ENCODE measurements at regions not wholly inside any gene's neighbourhood (a gene's known extent, or its start where the extent isn't known, plus 50 kb on each side); places are given as distances from the start of the nearest gene placed in this dataset.

DNA sequence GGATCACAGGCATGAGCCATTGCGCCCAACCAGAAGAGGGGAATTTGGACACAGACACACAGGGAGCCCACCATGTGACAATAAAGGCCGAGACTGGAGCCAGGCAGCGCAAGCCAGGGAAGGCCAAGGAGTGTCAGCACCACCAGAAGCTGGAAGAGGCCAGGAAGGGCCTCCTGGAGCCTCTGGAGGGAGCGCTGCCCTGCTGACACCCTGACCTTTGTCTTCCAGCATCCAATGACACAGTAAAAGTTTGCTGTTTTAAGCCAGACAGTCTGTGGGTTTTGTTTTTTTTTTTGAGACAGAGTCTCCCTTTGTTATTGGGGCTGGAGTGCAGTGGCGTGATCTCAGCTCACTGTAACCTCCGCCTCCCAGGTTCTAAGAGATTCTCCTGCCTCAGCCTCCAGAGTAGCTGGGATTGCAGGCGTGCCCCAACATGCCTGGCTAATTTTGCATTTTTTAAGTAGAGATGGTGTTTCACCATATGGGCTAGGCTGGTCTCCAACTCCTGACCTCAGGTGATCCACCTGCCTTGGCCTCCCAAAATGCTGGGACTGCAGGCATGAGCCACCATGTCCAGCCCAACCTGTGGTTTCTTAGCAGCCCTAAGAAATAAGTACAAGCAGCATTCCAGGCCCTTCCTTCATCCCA, 215.8 kb downstream of the CTTN start:
- DNase-seq: no peak

DNA sequence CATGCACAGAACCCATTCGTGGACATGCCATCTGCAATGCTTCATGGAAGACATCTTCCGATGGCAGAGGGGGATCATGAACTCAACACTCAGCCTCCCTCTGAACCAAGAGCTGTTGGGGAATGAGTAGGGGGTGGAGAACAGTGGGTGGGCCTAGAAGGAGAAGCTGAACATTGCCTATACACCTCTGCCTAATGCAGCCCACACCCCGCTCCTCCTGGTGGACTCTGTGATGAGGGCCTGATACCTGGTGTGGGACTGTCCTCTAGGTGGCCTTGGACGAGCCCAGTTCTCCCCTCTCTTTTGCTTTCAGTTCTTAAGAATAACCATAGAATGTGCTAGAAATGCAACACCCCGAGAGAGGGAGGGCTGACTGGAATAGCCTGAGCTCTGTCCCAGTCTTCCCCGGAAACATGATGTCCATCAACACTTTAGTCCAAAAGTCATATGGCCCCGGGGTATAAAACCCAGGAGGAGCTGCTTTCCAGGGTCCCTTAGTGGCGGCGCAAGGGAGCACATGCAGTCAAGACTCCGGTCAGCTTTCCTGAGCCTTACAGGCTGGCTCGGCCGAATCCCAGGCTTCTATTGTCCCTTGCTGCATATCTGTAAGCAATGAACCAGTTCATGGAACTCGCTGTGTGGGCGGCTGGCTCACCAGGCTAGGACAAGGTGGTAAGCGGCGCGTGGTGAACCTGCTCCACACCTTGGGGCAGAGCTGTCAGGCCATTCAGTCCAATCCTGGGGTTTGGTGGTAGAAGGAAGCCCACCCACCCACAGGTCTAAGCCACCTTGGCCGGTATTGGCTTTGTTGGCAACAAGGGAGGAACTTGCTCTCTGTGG, 216.9 kb downstream of the CTTN start:
- no peak for DNase-seq

DNA sequence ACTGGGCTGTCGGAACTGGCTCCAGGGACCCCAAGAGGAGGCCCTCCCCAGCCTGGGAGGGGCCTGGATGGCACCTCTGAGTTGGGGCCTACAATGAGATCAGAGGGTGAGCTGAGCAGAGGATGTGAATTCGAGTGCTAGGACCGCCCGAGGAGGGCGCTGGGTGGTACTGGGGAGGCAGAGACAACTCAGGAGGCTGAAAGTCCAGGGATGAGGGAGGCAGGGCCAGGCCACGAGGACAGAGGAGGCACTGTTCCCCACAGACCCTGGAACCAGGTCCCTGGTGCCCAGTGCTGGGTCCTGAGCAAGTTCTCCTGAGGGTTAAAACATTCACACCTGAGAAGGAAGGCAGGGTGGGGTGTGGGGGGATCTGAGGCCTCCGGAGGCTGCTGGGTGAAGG, 218.0 kb downstream of the CTTN start:
- DNase-seq: no peak

DNA sequence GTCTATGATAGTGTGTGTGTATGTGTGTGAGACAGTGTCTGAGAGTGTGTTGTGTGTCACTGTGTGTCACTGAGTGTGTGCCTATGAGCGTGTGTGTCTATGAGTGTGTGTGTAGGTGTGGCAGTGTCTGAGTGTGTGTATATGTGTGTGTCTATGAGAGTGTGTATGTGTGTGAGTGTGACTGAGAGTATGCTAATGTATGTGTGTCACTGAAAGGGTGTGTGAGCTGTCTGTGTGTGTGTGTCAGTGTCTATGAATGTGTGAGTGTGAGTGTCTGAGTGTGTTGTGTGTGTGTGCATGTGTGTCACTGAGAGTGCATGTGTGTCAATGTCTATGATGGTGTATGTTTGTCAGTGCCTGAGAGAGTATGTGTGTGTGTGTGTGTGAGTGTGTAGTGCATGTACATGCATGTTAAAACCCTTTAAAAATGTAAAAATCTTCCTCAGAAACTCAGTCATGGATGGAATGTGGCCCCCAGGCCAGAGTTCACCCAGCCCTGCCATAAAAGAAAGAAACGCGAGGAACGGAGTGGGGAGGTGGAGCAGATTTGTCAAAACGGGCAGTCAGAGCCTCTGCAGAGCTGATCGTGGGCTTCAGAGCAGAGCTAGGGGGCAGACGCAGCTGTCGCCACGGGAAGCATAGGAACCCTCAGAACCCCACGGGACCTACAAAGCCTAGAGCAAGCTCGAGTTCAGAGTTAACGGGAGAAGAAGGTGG, 218.8 kb downstream of the CTTN start:
- DNase-seq: no peak

DNA sequence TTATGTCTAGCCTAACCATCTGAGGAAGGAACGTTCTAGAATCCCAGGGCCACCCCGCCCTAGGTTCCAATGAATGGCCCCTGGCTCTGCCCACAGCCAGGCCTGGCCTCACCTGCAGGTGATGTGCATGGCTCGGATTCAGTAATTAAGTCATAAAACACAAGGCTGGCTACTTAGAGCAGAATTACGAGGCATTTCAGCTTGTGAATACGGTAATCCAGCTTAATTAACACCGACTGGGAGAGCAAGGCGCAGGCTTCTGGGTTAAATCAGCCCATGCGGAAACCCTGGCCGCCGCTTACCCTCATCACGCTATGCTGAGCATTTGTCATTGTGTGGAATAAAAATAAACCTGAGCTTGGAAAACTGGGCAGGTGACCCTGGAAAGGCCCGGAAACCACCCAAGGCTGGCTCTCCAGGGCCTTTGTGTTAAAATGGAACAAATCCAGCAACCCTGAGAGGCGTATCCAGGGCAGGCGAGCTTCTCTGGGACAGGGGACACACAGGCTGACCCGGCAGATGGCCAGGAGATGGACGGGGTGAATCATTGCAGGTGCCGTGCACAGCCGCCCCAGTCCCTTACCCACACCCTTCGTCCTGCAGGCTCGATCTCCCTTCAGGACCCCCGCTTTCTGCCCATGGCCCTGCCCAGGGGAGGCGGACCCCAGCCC, 220.2 kb downstream of the CTTN start:
- no peak for DNase-seq

DNA sequence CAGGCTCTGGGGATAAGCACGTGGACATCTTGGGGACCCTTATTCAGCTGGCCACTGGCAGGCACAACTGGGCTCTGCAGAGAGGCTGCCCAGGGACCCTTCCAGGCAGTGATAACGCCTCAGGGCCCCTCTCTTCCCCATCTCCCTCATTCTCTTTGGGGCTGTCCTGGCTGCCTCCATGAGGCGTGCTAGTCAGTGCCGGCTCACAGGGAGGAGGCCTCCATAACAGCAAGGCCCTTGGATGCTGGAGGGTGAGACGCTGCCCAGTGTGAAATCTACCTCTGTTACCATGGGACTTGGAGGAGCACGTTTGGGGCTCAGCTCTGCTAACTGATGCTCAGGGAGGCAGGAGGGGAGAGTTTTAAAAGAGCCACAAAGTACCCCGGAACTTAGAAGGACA, 221.3 kb downstream of the CTTN start:
- no peak for DNase-seq

DNA sequence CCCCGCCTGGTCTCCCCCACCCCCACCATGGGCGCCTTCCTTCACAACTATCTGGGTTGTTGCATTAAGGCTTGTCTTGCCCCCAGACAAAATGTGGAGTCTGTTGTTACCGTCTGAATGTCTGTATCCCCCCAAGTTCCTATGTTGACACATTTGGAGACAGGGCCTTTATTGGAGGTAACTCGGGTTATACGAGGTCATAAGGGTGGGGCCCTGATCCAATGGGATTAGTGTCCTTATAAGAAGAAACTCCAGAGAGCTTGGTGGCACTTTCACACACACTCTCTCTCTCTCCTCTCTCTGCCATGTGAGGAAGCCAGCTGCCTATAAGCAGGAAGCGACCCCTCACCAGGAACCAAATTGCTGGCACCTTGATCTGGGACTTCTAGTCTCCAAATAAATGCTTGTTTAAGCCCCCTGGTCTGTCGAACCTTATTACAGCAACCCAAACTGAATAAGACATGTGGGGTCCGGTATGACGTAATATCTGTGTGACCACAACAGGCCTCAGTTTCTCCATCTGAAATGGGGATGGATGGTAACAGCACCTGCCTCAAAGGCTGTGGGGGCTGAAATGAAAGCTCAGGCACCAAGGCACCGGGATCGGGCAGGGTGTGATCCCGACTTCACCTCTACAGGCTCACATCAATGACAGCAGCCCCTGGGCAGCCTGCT, 222.3 kb downstream of the CTTN start:
- DNase-seq: no peak

DNA sequence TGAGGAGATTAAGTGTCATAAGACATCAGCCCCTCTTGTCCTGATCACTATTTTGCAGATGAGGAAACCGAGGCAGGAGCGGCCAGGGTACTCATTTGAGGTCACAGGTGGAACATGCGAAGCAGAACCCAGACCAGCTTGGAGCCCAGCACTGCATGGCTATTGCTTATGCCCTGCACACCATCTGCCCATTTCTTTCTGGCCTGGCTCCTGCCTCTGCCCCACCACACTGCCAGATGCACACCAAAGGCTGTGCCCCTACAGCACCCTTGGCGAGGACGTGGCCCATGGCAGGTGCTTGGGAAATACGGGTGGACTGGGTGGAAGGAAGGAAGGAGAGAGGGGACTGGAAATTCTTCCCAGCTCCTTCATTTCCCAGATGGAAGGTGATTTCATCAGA, 222.9 kb downstream of the CTTN start:
- DNase-seq: no peak

DNA sequence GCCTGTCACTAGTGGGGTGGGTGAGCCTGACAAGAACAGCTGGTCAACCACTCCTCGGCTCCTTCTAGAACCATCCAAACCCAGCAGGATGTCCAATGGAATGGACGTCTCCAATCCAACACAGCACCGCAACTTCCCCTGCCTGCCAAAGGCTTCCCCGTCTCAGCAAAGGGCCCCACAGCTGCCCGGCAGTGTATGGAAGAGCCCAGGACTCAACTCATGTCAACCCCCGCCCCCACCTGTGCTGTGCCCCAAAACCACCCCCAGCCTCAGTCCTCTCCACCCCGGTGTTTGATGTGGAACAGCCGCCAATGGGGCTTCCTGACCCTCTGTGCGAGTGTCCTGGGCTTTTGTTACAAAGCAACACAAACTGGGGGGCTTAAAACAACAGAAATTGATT, 223.8 kb downstream of the CTTN start:
- no peak for DNase-seq

DNA sequence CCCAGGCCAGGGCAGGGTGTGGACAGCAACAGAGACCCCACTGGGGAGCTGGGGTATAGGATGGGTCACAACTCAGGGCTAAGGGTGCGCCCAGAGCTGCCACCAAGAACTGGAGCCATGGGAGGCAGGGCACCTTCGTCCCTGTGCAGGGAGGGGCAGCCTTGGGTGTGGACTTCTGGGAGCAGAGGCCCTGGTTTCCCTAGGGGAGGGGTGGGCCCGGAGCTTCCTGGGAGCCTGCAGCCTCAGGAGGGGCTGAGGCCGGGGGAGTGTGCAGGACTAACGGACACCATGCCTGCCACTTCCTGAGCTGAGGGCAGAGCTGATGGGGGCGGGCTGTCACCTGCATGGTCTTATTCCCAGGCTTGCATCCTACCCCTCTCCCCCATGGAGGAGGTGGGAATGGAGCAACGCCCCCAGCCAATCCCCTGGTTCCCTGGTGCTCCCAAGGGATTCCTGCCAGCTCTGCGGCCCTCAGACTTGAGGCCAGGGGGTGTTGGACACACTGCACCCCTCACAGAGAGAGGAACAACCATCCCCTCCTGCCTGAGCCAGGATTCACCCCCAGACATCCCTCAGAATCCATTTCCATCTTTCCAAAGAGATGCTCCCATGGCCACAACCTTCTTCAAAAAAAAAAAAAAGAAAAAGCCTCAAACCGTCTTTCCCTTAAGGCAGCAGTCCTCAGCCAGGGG, 225.7 kb downstream of the CTTN start:
- no peak for DNase-seq

DNA sequence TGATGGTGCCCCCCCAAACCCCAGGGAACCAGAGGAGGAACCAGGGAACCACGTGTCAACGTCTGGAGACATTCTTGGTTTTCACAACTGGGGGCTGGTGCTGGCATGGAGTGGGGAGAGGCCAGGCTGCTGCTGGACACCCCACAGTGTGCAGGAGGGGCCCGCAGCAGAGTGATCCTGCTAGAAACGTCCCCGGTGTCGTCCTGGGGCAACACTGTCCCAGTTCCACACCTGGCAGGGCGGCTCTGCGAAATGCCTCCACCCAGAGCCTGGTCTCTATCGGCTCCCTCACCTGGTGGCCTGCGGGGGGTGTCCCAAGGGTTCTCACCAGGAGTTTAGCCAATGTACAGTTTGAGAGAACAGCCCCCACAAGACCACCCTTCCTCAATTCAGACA, 226.3 kb downstream of the CTTN start:
- no peak for DNase-seq

DNA sequence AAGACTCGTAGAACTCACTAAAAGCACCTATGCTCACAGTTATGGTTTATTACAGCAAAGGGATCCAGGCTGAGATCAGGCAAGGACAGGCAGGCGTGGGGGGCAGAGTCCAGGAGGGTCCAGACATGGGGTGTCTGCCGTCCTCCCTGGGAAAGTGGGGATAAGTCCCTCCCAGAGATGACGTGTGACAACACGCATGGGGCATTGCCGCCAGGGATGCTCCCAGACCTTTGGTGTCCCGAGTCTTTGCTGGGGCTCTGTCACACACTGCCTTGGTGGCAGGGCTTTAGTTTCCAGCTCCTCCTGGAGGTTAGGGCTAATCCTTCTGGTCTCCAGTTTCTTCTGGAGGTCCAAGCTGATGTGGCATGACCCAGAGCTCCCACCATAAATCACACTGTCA, 226.7 kb downstream of the CTTN start:
- DNase-seq: no peak

DNA sequence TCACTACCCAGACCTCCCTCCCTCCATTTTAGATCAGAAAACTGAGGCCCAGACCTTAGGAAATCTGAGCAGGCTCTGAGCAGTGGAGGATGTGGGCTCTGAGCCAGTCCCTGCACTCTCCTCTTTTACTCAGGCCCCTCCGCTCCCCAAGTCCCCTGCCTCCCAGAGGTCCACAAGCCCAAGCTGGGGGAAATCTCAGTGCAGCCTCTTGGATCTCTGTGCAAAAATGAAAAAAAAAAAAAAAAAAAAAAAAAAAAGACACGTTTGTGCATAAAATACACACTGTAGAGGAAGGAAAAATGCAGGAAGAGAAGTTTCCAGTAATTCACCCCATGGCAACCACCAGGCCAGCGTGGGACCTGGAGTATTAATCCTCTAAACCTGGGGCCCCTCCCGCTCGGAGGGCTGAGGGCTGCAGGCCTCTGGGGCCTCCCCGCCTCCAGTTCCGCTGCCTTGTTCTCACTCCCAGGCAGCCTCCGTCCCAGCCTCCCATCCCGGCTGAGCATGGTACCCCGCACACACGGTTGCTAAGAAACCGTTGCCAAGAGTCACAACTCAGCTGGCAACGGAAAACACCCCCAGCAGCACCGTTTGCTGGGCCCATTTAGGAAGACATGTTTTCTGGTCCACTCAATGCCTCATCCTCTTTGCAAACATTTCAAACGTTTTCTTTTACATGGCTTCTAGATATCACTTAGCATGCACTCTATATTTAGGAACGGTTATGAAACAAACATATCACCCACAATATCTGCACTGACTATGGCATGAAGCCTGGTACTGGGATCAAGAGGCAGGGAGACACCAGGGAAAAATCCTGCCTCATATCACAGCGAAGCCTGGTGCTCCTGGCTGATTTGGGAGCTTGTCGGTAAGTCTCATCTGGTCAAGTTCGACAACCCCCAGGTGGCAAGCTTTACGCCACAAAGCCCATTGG, 227.5 kb downstream of the CTTN start:
- DNase-seq: no peak

DNA sequence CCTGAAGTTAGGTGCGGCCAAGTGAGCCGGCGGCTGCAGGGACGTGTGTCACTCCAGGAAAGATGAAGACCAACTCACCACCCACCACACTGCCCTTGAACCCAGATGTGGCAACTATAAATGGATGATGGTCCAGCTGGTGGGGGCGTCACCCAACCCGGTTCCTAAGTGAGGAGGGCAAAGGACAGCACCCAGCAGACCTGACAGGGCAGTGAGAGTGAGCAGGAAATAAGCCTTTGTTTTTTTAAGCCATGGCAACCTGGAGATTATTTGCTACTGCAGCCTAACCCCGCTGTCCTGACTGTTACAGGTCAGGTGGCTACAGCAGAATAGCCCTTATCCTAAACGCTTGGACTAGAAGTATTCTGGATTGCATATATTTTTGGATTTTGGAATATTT, 228.9 kb downstream of the CTTN start:
- no peak for DNase-seq

DNA sequence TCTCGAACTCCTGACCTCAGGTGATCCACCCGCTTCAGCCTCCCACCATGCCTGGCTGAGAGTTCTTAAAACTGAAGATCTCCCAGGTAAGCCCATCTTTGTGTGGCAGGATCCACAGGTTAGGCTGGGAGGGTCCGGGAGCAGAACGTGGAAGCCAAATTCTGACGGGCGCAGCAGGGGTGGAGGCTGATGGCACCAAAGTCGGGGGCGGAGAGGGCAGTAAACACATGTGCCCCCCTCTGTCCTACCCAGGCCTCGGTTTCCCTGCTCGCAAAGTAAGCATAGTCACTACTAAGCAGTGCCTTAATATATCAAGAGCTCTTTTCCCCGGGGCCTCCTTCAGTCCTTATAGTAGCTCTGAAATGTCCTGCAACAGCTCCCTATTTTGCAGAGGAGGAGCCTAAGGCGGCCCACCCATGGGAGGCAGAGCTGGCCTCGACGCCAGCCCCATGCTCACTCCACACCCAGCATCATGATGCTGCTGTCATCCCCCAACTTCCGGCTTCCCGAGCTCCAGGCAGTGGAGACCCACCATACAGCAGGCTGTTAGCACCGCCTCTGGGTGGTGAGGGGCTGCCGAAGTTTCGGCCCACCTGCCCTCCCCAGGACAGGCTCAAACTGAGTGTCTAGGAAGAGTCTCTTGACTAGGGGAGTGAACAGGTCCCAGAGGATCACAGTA, 230.0 kb downstream of the CTTN start:
- DNase-seq: no peak

DNA sequence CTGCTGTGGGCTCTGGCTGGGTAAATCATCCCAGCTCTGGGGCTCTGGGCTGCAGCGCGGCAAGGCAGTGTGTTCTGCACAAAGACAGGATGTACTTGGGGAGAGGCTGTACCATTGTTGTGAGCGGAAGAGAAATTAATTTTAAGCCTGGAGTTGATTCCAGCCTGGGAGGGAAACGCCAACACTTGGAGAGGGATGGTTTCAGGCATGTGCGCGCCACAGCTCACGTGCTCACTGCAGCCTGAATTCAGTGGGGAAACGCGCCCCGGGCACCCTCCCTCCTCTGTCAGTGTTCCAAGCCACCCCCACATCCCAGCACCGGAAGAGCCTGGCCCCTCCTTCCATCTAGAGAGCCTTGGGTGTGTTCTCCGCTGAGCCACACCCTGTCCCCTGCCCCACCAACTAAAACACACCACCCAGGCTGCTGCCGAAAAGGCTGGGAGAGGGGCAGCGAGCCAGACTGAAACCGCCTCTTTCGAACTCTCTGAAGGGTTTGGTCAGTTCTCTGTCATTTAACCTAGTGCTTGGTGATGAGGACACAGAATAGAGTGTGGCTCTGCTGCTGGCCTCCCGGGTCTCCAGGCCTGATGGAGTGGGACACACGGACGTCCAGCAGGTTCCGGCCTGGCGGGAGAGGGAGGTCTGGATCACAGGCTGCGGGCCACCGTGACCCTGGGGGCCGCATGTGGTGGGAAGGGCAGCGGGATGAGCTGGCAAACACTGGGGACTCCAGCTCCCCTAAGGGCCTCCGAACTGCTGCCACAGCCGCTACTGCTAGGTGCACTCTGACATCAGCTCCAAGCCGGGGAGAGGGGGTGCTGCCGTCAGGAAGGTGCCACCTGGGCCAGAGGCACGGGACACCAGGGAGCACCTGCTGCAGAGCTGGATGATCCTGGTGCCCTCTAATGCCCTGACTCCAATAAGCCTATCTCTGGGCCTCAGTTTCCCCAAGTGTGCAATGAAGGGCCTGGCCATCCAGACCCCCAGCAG, 230.8 kb downstream of the CTTN start:
- no peak for DNase-seq

DNA sequence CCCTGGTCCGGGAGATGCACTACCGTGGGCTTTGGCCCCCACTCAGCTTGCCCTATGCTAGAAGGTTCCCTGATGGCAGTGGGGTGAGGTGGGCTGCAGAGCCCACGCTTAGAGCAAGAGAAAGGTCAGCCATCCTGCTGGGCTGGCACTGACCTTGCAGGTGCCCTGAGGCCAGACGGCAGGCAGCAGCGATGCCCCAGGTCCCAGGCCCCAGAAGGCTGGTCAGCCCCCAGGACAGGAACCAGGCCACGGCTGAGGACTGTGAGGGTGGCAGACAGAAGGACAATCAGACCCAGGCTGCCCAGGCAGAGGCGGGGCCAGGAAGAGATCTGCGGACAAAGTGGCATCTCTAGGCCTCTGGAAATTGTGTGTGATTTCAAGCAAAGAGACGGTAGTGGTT, 231.7 kb downstream of the CTTN start:
- no peak for DNase-seq

DNA sequence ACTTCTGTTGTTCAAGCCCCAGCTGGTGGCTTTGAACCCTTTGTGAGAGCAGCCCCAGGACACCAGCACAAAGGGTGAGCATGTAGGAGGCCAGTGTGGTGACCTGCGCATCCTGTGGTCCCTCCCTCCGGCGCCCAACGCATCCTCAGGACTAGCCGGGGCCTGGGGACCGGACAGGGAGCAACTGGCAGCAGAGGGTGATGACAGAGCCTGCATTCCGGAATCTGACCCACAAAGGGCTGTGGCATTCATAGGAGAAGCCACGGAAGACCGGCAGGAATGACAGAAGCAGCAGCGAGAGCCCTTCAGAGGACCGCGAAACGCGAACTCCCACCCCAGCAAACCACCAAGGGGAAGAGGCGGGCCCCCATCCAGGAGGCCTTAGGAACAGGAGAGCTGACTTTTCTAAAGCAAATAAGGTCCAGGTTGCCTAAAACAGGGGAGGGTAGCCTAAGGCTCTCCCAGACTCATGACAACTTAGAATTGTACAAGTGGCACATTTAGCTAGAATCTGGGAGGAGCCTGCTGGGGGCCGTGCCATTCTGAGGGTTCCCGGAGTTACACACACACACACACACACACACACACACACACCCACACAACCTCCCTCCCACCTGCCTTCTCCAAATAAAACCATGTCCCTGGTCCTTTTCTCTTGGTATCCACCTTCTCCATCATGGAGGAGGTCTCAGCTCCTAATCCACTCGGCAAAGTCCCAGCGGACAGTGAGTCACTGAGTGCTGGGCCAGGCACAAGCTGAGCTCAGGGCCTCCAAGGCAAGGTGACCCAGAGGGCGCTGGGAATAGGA, 232.7 kb downstream of the CTTN start:
- DNase-seq: no peak

Measured in stimulated activated CD4-positive, alpha-beta T cell treated with anti-CD3 and anti-CD28 coated beads, Interleukin-2, amount 100 ng/mL, for 48 hours (primary cell).